Embryonic facial prominence (tissue), 1 donor: ENCODE measurements at regions not wholly inside any gene's neighbourhood (a gene's known extent, or its start where the extent isn't known, plus 50 kb on each side); places are given as distances from the start of the nearest gene placed in this dataset.

ENCODE experiments used
- DNase-seq: peaks from one replicate; pipeline ENCODE4 v3.0.0-alpha.2; 2016; ENCODE audit errors: extremely low spot score

- no peak for DNase-seq
Measured at GRCh38 chr13:31686670-31687425, 52.5 kb upstream of the RXFP2 start.
